Ovary (tissue), 3 donors: ENCODE measurements at regions not wholly inside any gene's neighbourhood (a gene's known extent, or its start where the extent isn't known, plus 50 kb on each side); places are given as distances from the start of the nearest gene placed in this dataset.

Experiments
- EP300 ChIP-seq: sonication (generic); formaldehyde crosslinking; IDR thresholded peaks from one replicate; pipeline ENCODE4 v1.6.1; 2017; ENCODE audit warnings: antibody characterized with exemption
- POLR2A ChIP-seq: fragments of 450-650 bp; IDR thresholded peaks from one replicate; pipeline ENCODE4 v1.6.1; 2017; ENCODE audit warnings: antibody characterized with exemption, mild to moderate bottlenecking, moderate library complexity
- TF ChIP-seq, protein P1 (sequence below), 3 donors: fragments of 450-650 bp in 2 of 3; fragments of 200-600 bp in 1 of 3; IDR thresholded peaks; one replicate each; pipeline versions ENCODE4 v1.5.1 to v1.8.0; 2016 to 2022; ENCODE audit warnings: antibody characterized with exemption in 3 of 3, mild to moderate bottlenecking in 1 of 3
- donor health status: DM: no; HTN: no; CAD: no.

DNA sequence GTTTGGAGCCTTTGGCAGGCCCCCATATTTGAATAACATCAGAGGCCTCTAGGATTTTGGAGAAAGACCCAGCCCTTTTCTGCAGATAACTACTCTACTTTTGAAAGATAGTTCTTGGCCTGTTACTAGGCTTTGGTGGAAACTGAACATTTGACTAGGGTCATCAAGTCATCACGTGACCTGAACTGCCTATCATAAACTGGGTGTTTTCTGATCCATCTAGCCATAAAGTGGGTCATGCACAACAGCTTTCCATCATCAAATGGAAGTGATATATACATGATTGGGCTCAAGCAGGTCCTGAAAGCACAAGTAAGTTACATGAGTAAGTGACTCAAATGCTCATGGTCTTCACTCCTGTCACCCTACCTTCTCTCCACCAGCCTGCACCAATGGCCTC lies 552.3 kb upstream of the GRM3 start:
- TF ChIP-seq POLR2A = no peak
- TF ChIP-seq, protein P1, sequence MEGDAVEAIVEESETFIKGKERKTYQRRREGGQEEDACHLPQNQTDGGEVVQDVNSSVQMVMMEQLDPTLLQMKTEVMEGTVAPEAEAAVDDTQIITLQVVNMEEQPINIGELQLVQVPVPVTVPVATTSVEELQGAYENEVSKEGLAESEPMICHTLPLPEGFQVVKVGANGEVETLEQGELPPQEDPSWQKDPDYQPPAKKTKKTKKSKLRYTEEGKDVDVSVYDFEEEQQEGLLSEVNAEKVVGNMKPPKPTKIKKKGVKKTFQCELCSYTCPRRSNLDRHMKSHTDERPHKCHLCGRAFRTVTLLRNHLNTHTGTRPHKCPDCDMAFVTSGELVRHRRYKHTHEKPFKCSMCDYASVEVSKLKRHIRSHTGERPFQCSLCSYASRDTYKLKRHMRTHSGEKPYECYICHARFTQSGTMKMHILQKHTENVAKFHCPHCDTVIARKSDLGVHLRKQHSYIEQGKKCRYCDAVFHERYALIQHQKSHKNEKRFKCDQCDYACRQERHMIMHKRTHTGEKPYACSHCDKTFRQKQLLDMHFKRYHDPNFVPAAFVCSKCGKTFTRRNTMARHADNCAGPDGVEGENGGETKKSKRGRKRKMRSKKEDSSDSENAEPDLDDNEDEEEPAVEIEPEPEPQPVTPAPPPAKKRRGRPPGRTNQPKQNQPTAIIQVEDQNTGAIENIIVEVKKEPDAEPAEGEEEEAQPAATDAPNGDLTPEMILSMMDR (IDR thresholded peaks at IDR 0.05) = no peak
- TF ChIP-seq EP300 = no peak
